ENCODE measurements at regions not wholly inside any gene's neighbourhood (a gene's known extent, or its start where the extent isn't known, plus 50 kb on each side); places are given as distances from the start of the nearest gene placed in this dataset.
"Not testable (repeated sequence)": the region's sequence is repeated elsewhere in the genome, so short reads cannot be mapped to it uniquely, and the experiment has no call there.

- Histone ChIP-seq H3K27me3 (ENCODE audit: control insufficient read depth, insufficient read depth, low read length) (no peaks in the 10 kb centered on the region), H3K4me3 (ENCODE audit: insufficient read depth, low read depth, low read length) (no peak overlapping the region), H3K36me3 (replicated peaks; ENCODE audit: control insufficient read depth, insufficient read depth, low read length) (no peaks in the 10 kb centered on the region)
- no peak for DNase-seq
These were observed 626.1 kb downstream of the COL12A1 start for GRCh38 chr6:74579794-74580193.

GRCh38 chr6:74579047-74579446 is 626.8 kb downstream of the COL12A1 start:
- Histone ChIP-seq H3K4me3 (ENCODE audit: insufficient read depth, low read depth, low read length) (no peak overlapping the region), H3K27me3 (ENCODE audit: control insufficient read depth, insufficient read depth, low read length) (no peaks in the 10 kb centered on the region), H3K36me3 (replicated peaks; ENCODE audit: control insufficient read depth, insufficient read depth, low read length) (no peaks in the 10 kb centered on the region)
- DNase-seq = no peak

- H3K27me3 ChIP-seq (ENCODE audit: control insufficient read depth, insufficient read depth, low read length) = no peaks in the 10 kb centered on the region
- no peak for DNase-seq
- H3K36me3 ChIP-seq (replicated peaks; ENCODE audit: control insufficient read depth, insufficient read depth, low read length) = no peaks in the 10 kb centered on the region
- H3K4me3 ChIP-seq (ENCODE audit: insufficient read depth, low read depth, low read length) = no peak overlapping the region
These were observed 627.5 kb downstream of the COL12A1 start for GRCh38 chr6:74578339-74578738.

- Histone ChIP-seq H3K4me3 (ENCODE audit: insufficient read depth, low read depth, low read length) (no peak overlapping the region), H3K27me3 (ENCODE audit: control insufficient read depth, insufficient read depth, low read length) (no peaks in the 10 kb centered on the region), H3K36me3 (replicated peaks; ENCODE audit: control insufficient read depth, insufficient read depth, low read length) (no peaks in the 10 kb centered on the region)
- no peak for DNase-seq
These were observed 628.2 kb downstream of the COL12A1 start for GRCh38 chr6:74577619-74578018.

- Histone ChIP-seq H3K4me3 (ENCODE audit: insufficient read depth, low read depth, low read length) (no peak overlapping the region), H3K36me3 (replicated peaks; ENCODE audit: control insufficient read depth, insufficient read depth, low read length) (no peaks in the 10 kb centered on the region), H3K27me3 (ENCODE audit: control insufficient read depth, insufficient read depth, low read length) (no peaks in the 10 kb centered on the region)
- DNase-seq = no peak
These were observed 631.1 kb downstream of the COL12A1 start for GRCh38 chr6:74574794-74575193.

- no peak for DNase-seq
- H3K27me3 ChIP-seq (ENCODE audit: control insufficient read depth, insufficient read depth, low read length) = no peaks in the 10 kb centered on the region
- H3K4me3 ChIP-seq (ENCODE audit: insufficient read depth, low read depth, low read length) = no peak overlapping the region
- no peaks in the 10 kb centered on the region for H3K36me3 ChIP-seq (replicated peaks; ENCODE audit: control insufficient read depth, insufficient read depth, low read length)
These were observed 632.2 kb downstream of the COL12A1 start for GRCh38 chr6:74573613-74574012.

GRCh38 chr6:74570044-74570443 is 635.8 kb downstream of the COL12A1 start:
- Histone ChIP-seq H3K36me3 (replicated peaks; ENCODE audit: control insufficient read depth, insufficient read depth, low read length) (no peaks in the 10 kb centered on the region), H3K27me3 (ENCODE audit: control insufficient read depth, insufficient read depth, low read length) (no peaks in the 10 kb centered on the region), H3K4me3 (ENCODE audit: insufficient read depth, low read depth, low read length) (no peak overlapping the region)

GRCh38 chr6:74568861-74569260 is 637.0 kb downstream of the COL12A1 start:
- no peaks in the 10 kb centered on the region for H3K27me3 ChIP-seq (ENCODE audit: control insufficient read depth, insufficient read depth, low read length)
- no peaks in the 10 kb centered on the region for H3K36me3 ChIP-seq (replicated peaks; ENCODE audit: control insufficient read depth, insufficient read depth, low read length)
- no peak overlapping the region for H3K4me3 ChIP-seq (ENCODE audit: insufficient read depth, low read depth, low read length)
- DNase-seq = no peak

More at GRCh38 chr6:74570044-74570443, 635.8 kb downstream of the COL12A1 start:
- DNase-seq = no peak

GRCh38 chr6:74567923-74568290 is 637.9 kb downstream of the COL12A1 start:
- H3K36me3 ChIP-seq (replicated peaks; ENCODE audit: control insufficient read depth, insufficient read depth, low read length); DNase-seq; H3K27me3 ChIP-seq (ENCODE audit: control insufficient read depth, insufficient read depth, low read length); H3K4me3 ChIP-seq (ENCODE audit: insufficient read depth, low read depth, low read length): not testable (repeated sequence)

GRCh38 chr6:74567281-74567922 is 638.5 kb downstream of the COL12A1 start:
- DNase-seq = no peak

GRCh38 chr6:74557236-74557635 is 648.6 kb downstream of the COL12A1 start:
- Histone ChIP-seq H3K27me3 (ENCODE audit: control insufficient read depth, insufficient read depth, low read length) (no peaks in the 10 kb centered on the region), H3K36me3 (replicated peaks; ENCODE audit: control insufficient read depth, insufficient read depth, low read length) (no peaks in the 10 kb centered on the region), H3K4me3 (ENCODE audit: insufficient read depth, low read depth, low read length) (no peak overlapping the region)
- no peak for DNase-seq

More at GRCh38 chr6:74567281-74567922, 638.5 kb downstream of the COL12A1 start:
- H3K36me3 ChIP-seq (replicated peaks; ENCODE audit: control insufficient read depth, insufficient read depth, low read length) = no peaks in the 10 kb centered on the region
- H3K27me3 ChIP-seq (ENCODE audit: control insufficient read depth, insufficient read depth, low read length) = no peaks in the 10 kb centered on the region
- H3K4me3 ChIP-seq (ENCODE audit: insufficient read depth, low read depth, low read length) = no peak overlapping the region

GRCh38 chr6:74554041-74554440 is 651.8 kb downstream of the COL12A1 start:
- no peak overlapping the region for H3K4me3 ChIP-seq (ENCODE audit: insufficient read depth, low read depth, low read length)
- no peak for DNase-seq
- H3K36me3 ChIP-seq (replicated peaks; ENCODE audit: control insufficient read depth, insufficient read depth, low read length) = no peaks in the 10 kb centered on the region
- no peaks in the 10 kb centered on the region for H3K27me3 ChIP-seq (ENCODE audit: control insufficient read depth, insufficient read depth, low read length)

- no peak for DNase-seq
- no peaks in the 10 kb centered on the region for H3K27me3 ChIP-seq (ENCODE audit: control insufficient read depth, insufficient read depth, low read length)
- H3K36me3 ChIP-seq (replicated peaks; ENCODE audit: control insufficient read depth, insufficient read depth, low read length) = no peaks in the 10 kb centered on the region
- H3K4me3 ChIP-seq (ENCODE audit: insufficient read depth, low read depth, low read length) = no peak overlapping the region
These were observed 654.0 kb downstream of the COL12A1 start for GRCh38 chr6:74551896-74552295.

- H3K27me3 ChIP-seq (ENCODE audit: control insufficient read depth, insufficient read depth, low read length) = no peaks in the 10 kb centered on the region
- DNase-seq = no peak
- no peaks in the 10 kb centered on the region for H3K36me3 ChIP-seq (replicated peaks; ENCODE audit: control insufficient read depth, insufficient read depth, low read length)
- no peak overlapping the region for H3K4me3 ChIP-seq (ENCODE audit: insufficient read depth, low read depth, low read length)
These were observed 655.0 kb downstream of the COL12A1 start for GRCh38 chr6:74550821-74551220.

GRCh38 chr6:74549746-74550145 is 656.1 kb downstream of the COL12A1 start:
- DNase-seq = peak; percentile 1
- H3K4me3 ChIP-seq (ENCODE audit: insufficient read depth, low read depth, low read length) = no peak overlapping the region
- H3K36me3 ChIP-seq (replicated peaks; ENCODE audit: control insufficient read depth, insufficient read depth, low read length) = no peaks in the 10 kb centered on the region
- H3K27me3 ChIP-seq (ENCODE audit: control insufficient read depth, insufficient read depth, low read length) = no peaks in the 10 kb centered on the region

Measured in H7 (cell line).